ENCODE measurements at regions not wholly inside any gene's neighbourhood (a gene's known extent, or its start where the extent isn't known, plus 50 kb on each side); places are given as distances from the start of the nearest gene placed in this dataset.

DNA sequence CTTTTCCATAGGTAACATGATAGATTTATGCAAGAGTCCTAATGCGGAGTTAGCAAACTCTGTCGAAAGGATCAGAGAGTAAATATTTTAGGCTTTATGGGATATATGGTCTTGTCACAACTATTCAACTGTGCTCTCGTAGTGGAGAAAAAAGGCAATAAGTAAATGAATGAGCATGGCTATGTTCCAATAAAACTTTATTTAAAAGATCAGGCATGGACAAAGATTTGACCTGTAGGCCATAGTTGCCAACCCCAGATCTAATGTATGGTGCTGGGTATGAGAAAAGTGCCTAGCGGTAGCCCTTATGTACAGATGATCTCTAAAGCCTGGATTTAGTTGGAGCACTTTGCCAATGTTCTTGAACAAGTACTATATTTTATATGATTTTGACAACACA is 498.8 kb upstream of the C1orf87 start:
- TF ChIP-seq POLR2AphosphoS5 (IDR thresholded peaks at IDR 0.05; ENCODE audit: borderline replicate concordance, low read depth, low read length) (no peak), EZH2 (IDR thresholded peaks at IDR 0.05) (no peak), FOXP2 (optimal IDR thresholded peaks at IDR 0.05; ENCODE audit: control extremely low read depth, extremely low read length, insufficient read depth) (no peak)

Measured in SK-N-MC (cell line).